Lower leg skin (tissue), 4 donors: ENCODE measurements at regions not wholly inside any gene's neighbourhood (a gene's known extent, or its start where the extent isn't known, plus 50 kb on each side); places are given as distances from the start of the nearest gene placed in this dataset.
"Not testable (repeated sequence)": the region's sequence is repeated elsewhere in the genome, so short reads cannot be mapped to it uniquely, and the experiment has no call there.

Experiments
- DNase-seq, 2 donors: peaks; one replicate each; pipeline ENCODE4 v3.0.0-alpha.2; 2019; ENCODE audit warnings: low spot score in 2 of 2
- H3K4me3 ChIP-seq: fragments of 200-600 bp; sonication (generic); 2 replicates; pipeline ENCODE4 v1.5.1; 2017; ENCODE audit warnings: mild to moderate bottlenecking, low read depth; ENCODE audit not compliant: poor library complexity, severe bottlenecking
- CTCF ChIP-seq, 3 donors: fragments of 450-650 bp; IDR thresholded peaks; one replicate each; pipeline ENCODE4 v1.5.1; 2016; ENCODE audit warnings: antibody characterized with exemption in 3 of 3, mild to moderate bottlenecking in 3 of 3, moderate library complexity in 2 of 3
- POLR2A ChIP-seq, 2 donors: fragments of 450-650 bp; IDR thresholded peaks; one replicate each; pipeline ENCODE4 v1.6.1; 2016 to 2017; ENCODE audit warnings: antibody characterized with exemption in 2 of 2, mild to moderate bottlenecking in 1 of 2, moderate library complexity in 1 of 2
- WGBS, 2 donors: methylation state at CpG; one replicate each; pipeline ENCODE4 v1.1.5; 2018; 5-methylcytosine and 5-hydroxymethylcytosine counted together
- intact Hi-C: fragments of 100-400 bp; cut with DNase I; formaldehyde crosslinking; loops from one replicate; pipeline ENCODE4 v1.15.0; 2023; ENCODE audit warnings: low total_unique reads
- microRNA-seq, 2 donors: library from miRNA; unstranded; fragments of <30 nt; microRNA quantifications; one replicate each; pipeline ENCODE4, GENCODE V29; 2016; ENCODE audit warnings: borderline replicate concordance in 2 of 2, borderline number of aligned reads in 1 of 2

DNA sequence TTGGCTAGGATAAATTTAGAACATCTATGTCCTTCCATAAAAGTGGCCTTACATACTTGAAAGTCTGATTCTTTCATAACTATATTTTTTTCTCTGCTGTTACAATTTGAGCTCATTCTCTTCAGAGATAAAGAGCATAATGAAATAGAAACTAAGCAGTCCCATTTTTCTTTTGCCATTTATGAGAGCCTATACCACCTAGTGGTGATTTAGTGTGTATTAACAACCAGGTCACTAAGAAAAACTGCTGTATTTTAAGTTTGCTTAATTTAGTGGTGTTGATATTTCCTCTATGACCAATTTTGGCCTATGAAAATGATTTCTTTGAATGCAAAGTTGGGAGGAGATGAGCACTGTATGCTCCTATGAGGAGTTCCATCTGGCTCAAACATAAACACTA, 88.7 kb upstream of the ZWINT start:
- no peak for DNase-seq
- no peak overlapping the region for H3K4me3 ChIP-seq
- intact Hi-C loops = no loop called here
- TF ChIP-seq CTCF (IDR thresholded peaks at IDR 0.05) = no peak
- no peak for TF ChIP-seq POLR2A (IDR thresholded peaks at IDR 0.05)

- WGBS, 2 donors = 87 to 89% methylated on average over 10 of the region's 10 CpGs
- intact Hi-C loops, H3K4me3 ChIP-seq, DNase-seq: not testable (repeated sequence)
These were observed 86.6 kb upstream of the ZWINT start for GRCh38 chr10:56447613-56448012.

- DNase-seq, intact Hi-C loops, H3K4me3 ChIP-seq: not testable (repeated sequence)
- WGBS, 2 donors = 70 to 82% methylated on average over 1 of the region's 1 CpG
These were observed 80.3 kb upstream of the ZWINT start for GRCh38 chr10:56441337-56441736.

Small RNAs in the stretch of these regions (microRNA-seq; reads per million reads assigned to microRNA genes)
- gene MIR3924 = 0 reads per million in 2 donors
